ENCODE measurements at regions not wholly inside any gene's neighbourhood (a gene's known extent, or its start where the extent isn't known, plus 50 kb on each side); places are given as distances from the start of the nearest gene placed in this dataset.

DNA sequence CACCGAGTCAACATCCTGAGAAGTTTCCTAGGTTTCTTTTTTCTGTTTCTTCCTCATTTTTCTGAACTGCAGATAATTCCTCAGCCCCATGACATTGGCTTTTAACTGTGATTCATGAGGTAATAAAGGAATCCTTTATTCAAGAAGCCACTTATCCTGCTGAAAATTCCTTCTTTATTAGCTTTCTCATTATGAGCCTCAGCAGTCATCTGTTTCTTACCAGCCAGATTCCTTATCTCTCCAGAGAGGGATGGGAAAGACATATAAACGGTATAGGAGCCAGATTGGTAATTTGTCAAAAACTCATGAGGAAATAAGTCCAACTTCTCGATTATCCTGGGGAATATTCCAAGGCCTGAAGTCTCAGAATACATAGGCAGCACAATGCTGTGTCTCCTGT is 465.4 kb downstream of the ICE1 start:
- no peaks in the 10 kb centered on the region for H3K36me3 ChIP-seq (replicated peaks)
- no peak overlapping the region for H3K27ac ChIP-seq
- DNase-seq: no peak
- H3K27me3 ChIP-seq (replicated peaks): no peaks in the 10 kb centered on the region
- no peak overlapping the region for H3K4me3 ChIP-seq (ENCODE audit: low read depth, low read length)
- in situ Hi-C loops (cut with HindIII; ENCODE audit: low pct_ligation_motif_present, low sequenced_read_pairs): no loop called here
- TF ChIP-seq CTCF (IDR thresholded peaks at IDR 0.05; ENCODE audit: low read depth, low read length, missing control alignments): no peak

- peak; percentile 1 for TF ChIP-seq CTCF (IDR thresholded peaks at IDR 0.05; ENCODE audit: low read depth, low read length, missing control alignments)
- H3K4me3 ChIP-seq (ENCODE audit: low read depth, low read length): no peak overlapping the region
- H3K27ac ChIP-seq: no peak overlapping the region
- H3K36me3 ChIP-seq (replicated peaks): no peaks in the 10 kb centered on the region
- no peak for DNase-seq
- no peaks in the 10 kb centered on the region for H3K27me3 ChIP-seq (replicated peaks)
- in situ Hi-C loops (cut with HindIII; ENCODE audit: low pct_ligation_motif_present, low sequenced_read_pairs): no loop called here
These were observed 464.5 kb downstream of the ICE1 start for GRCh38 chr5:5886812-5887486.

GRCh38 chr5:5886353-5886752 is 463.9 kb downstream of the ICE1 start:
- Histone ChIP-seq H3K36me3 (replicated peaks) (no peaks in the 10 kb centered on the region), H3K27me3 (replicated peaks) (no peaks in the 10 kb centered on the region), H3K4me3 (ENCODE audit: low read depth, low read length) (no peak overlapping the region), H3K27ac (no peak overlapping the region)
- TF ChIP-seq CTCF (IDR thresholded peaks at IDR 0.05; ENCODE audit: low read depth, low read length, missing control alignments): no peak
- in situ Hi-C loops (cut with HindIII; ENCODE audit: low pct_ligation_motif_present, low sequenced_read_pairs): no loop called here
- no peak for DNase-seq

DNA sequence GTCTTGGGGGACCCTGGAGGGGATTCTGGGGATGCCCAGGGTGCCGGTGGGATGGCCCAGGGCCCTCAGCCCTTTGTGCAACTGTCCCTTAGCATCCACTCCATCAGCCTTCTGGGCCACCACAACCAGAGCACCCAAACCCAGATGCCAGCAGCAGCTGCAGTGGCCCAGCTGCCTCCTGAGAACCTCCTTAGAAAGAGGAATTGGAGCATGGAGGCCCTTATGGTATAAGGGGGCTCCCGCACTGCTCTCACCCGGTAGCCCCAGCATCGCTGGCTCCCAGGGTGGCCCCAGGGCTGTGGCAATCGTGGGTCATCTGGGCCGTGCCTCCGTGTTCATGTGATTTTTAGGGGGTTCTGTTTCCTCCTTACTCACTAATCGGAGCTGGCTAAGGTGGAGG is 463.3 kb downstream of the ICE1 start:
- no peak for DNase-seq
- Histone ChIP-seq H3K36me3 (replicated peaks) (no peaks in the 10 kb centered on the region), H3K27ac (no peak overlapping the region), H3K4me3 (ENCODE audit: low read depth, low read length) (no peak overlapping the region), H3K27me3 (replicated peaks) (no peaks in the 10 kb centered on the region)
- in situ Hi-C loops (cut with HindIII; ENCODE audit: low pct_ligation_motif_present, low sequenced_read_pairs): no loop called here
- TF ChIP-seq CTCF (IDR thresholded peaks at IDR 0.05; ENCODE audit: low read depth, low read length, missing control alignments): no peak

DNA sequence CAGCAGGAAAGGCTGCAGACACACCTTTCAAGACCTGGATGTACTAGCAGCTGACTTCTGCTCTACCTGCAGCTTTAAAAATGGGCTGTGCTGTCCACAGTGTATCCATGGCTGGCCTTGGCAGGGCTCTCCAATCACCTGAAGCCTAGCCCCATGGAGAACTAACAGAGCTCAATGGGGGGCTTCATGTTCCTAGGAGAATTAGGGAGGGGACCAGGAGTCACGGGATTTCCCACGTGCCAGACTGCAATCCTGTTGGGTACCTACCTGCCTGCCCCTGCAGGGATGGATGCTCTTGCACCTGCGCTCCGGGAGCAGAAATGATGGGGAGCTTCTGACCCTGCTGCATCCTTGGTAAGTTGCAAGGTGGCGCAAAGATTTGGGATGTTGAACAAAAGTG is 462.1 kb downstream of the ICE1 start:
- H3K36me3 ChIP-seq (replicated peaks): no peaks in the 10 kb centered on the region
- H3K4me3 ChIP-seq (ENCODE audit: low read depth, low read length): no peak overlapping the region
- in situ Hi-C loops (cut with HindIII; ENCODE audit: low pct_ligation_motif_present, low sequenced_read_pairs): no loop called here
- no peaks in the 10 kb centered on the region for H3K27me3 ChIP-seq (replicated peaks)
- no peak overlapping the region for H3K27ac ChIP-seq
- no peak for TF ChIP-seq CTCF (IDR thresholded peaks at IDR 0.05; ENCODE audit: low read depth, low read length, missing control alignments)
- no peak for DNase-seq

DNA sequence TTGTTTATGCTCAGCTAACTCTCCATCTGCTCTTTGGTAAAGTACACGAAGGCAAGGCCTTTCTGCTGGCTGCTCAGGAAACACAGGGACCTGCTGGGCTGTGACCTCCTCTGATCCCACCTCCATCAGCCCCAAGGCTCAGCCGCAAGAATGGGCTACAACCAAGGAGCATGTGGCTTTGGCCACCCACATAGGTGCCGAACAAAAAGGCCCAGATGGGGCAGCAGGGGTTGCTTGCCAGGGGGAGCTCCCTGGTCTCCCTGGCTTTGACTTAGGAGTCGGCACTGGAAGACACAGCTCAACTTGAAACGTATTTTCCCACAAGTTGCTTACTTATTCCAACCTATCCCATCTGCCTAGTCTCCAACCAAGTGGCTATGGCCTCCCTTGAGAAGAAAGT is 461.1 kb downstream of the ICE1 start:
- no peak for DNase-seq
- H3K36me3 ChIP-seq (replicated peaks): no peaks in the 10 kb centered on the region
- H3K4me3 ChIP-seq (ENCODE audit: low read depth, low read length): no peak overlapping the region
- no peak overlapping the region for H3K27ac ChIP-seq
- in situ Hi-C loops (cut with HindIII; ENCODE audit: low pct_ligation_motif_present, low sequenced_read_pairs): no loop called here
- H3K27me3 ChIP-seq (replicated peaks): no peaks in the 10 kb centered on the region
- no peak for TF ChIP-seq CTCF (IDR thresholded peaks at IDR 0.05; ENCODE audit: low read depth, low read length, missing control alignments)
